ENCODE measurements at regions not wholly inside any gene's neighbourhood (a gene's known extent, or its start where the extent isn't known, plus 50 kb on each side); places are given as distances from the start of the nearest gene placed in this dataset.

DNA sequence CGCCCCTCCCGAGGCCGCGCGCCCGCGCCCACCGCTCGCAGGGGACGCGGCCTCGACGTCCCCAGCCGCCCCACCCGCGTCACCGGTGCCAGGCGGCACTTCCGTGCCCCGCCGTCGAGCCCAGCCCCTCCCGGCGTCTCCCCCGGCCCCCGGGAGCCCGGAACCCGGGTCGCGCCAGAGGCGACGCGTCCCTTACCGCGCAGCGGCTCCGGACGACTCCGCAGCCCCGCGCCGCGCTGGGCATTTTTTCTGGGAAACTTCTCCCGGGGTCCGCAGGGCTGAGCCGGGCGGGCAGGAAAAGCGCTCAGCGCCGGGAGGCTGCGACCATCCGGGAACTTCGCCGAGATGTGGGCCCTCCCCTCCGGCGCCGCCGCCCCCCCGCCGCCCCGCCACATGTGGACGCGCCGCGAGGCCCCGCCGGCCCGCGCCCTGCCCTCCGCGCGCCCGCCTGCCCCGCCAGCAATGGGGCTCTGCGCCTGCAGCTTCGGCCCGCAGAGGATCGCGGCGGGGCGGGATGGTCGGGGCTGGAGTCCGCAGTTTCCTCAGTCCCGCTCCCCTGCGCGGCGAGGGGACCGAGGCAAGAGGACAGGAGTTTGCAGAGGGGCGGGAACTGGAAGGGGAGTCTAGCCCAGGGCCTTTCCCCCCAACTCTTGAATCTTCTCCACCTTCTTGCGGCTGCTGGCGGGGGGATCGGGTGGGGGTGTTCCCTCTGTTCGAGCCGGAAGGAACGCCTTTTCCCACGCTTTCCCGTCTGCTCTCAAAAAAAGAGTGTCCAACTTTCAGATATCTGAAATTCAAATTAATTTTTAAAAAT, 81.5 kb downstream of the CHRNA1 start:
- Histone ChIP-seq H3K9me3 (ENCODE audit: insufficient read depth, low read length, severe bottlenecking) (no peaks in the 10 kb centered on the region), H3K4me1 (ENCODE audit: insufficient read depth, low read length) (peaks cover 43% of the 10 kb centered on the region), H3K27me3 (ENCODE audit: insufficient read depth, low read length, poor library complexity) (no peaks in the 10 kb centered on the region), H3K4me3 (ENCODE audit: low read depth in 1 of 2, low read length in 2 of 2) (peak overlapping the region; percentile 43 to 65; a peak in 3 of 4 replicates), H2AFZ (ENCODE audit: low read depth, low read length) (peak overlapping the region; percentile 78), H3K9ac (ENCODE audit: low read depth, low read length) (peak overlapping the region; percentile 90), H3K36me3 (ENCODE audit: insufficient read depth, low read length) (peaks cover 6% of the 10 kb centered on the region; the same call in 1 of the 2 replicates), H3K4me2 (ENCODE audit: insufficient read depth, low read length) (peak overlapping the region; percentile 77), H3K27ac (ENCODE audit: low read length) (peak overlapping the region; percentile 76), H3K79me2 (ENCODE audit: insufficient read depth, low read length) (peaks cover 48% of the 10 kb centered on the region), H4K20me1 (ENCODE audit: insufficient read depth, low read length) (no peaks in the 10 kb centered on the region; the same call in 1 of the 2 replicates)
- no peak for TF ChIP-seq EZH2 (IDR thresholded peaks at IDR 0.05; ENCODE audit: borderline replicate concordance, low read depth, low read length, severe bottlenecking)
- TF ChIP-seq, protein P1, sequence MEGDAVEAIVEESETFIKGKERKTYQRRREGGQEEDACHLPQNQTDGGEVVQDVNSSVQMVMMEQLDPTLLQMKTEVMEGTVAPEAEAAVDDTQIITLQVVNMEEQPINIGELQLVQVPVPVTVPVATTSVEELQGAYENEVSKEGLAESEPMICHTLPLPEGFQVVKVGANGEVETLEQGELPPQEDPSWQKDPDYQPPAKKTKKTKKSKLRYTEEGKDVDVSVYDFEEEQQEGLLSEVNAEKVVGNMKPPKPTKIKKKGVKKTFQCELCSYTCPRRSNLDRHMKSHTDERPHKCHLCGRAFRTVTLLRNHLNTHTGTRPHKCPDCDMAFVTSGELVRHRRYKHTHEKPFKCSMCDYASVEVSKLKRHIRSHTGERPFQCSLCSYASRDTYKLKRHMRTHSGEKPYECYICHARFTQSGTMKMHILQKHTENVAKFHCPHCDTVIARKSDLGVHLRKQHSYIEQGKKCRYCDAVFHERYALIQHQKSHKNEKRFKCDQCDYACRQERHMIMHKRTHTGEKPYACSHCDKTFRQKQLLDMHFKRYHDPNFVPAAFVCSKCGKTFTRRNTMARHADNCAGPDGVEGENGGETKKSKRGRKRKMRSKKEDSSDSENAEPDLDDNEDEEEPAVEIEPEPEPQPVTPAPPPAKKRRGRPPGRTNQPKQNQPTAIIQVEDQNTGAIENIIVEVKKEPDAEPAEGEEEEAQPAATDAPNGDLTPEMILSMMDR (IDR thresholded peaks at IDR 0.05; ENCODE audit: borderline replicate concordance, extremely low read depth, low read length, poor library complexity, severe bottlenecking): no peak
- peak; percentile 72 for DNase-seq
- ATAC-seq (ENCODE audit: insufficient read depth, low read depth): peak; percentile 75

DNA sequence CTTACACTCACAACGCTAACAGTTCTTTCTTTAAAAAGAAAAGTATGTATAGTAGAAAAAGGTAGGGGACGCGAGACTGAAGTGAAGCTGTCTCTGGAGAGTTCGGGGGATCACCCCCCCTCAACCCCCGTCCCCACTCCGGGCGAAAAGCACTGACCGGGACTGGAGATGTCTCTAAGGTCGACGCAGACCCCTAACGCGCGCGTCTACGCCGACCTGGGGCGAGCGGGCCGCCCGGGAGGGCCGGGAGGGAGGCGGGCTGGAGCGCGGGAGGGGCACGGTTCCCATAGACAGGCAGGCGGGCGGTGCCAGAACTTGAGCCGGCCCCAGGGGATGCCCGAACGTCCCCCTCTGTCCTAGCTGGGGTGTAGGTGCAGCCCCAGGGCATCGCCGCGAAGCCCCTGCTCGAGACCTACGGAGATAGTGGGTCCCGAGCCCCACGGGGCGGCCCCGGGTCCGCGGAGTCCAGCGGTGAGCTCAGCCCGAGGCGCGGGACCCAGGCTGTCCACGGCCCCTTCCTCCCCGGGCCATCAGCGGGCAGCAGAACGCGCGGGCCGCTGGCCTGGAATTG, 82.2 kb downstream of the CHRNA1 start:
- peak overlapping the region; percentile 77 for H3K4me2 ChIP-seq (ENCODE audit: insufficient read depth, low read length)
- peaks cover 50% of the 10 kb centered on the region for H3K4me1 ChIP-seq (ENCODE audit: insufficient read depth, low read length)
- H2AFZ ChIP-seq (ENCODE audit: low read depth, low read length): peak overlapping the region; percentile 78
- no peaks in the 10 kb centered on the region; the same call in 1 of the 2 replicates for H4K20me1 ChIP-seq (ENCODE audit: insufficient read depth, low read length)
- TF ChIP-seq EZH2 (IDR thresholded peaks at IDR 0.05; ENCODE audit: borderline replicate concordance, low read depth, low read length, severe bottlenecking): no peak
- TF ChIP-seq, protein P1 (IDR thresholded peaks at IDR 0.05; ENCODE audit: borderline replicate concordance, extremely low read depth, low read length, poor library complexity, severe bottlenecking): no peak
- ATAC-seq (ENCODE audit: insufficient read depth, low read depth): peak; percentile 67
- peak; percentile 51 for DNase-seq
- H3K36me3 ChIP-seq (ENCODE audit: insufficient read depth, low read length): peaks cover 9% of the 10 kb centered on the region; the same call in 1 of the 2 replicates
- peaks cover 55% of the 10 kb centered on the region for H3K79me2 ChIP-seq (ENCODE audit: insufficient read depth, low read length)
- H3K9ac ChIP-seq (ENCODE audit: low read depth, low read length): peak overlapping the region; percentile 90
- H3K27me3 ChIP-seq (ENCODE audit: insufficient read depth, low read length, poor library complexity): no peaks in the 10 kb centered on the region
- peak overlapping the region; percentile 76 for H3K27ac ChIP-seq (ENCODE audit: low read length)
- no peaks in the 10 kb centered on the region for H3K9me3 ChIP-seq (ENCODE audit: insufficient read depth, low read length, severe bottlenecking)
- H3K4me3 ChIP-seq (ENCODE audit: low read depth in 1 of 2, low read length in 2 of 2): peak overlapping the region; percentile 43 to 65; a peak in 3 of 4 replicates

DNA sequence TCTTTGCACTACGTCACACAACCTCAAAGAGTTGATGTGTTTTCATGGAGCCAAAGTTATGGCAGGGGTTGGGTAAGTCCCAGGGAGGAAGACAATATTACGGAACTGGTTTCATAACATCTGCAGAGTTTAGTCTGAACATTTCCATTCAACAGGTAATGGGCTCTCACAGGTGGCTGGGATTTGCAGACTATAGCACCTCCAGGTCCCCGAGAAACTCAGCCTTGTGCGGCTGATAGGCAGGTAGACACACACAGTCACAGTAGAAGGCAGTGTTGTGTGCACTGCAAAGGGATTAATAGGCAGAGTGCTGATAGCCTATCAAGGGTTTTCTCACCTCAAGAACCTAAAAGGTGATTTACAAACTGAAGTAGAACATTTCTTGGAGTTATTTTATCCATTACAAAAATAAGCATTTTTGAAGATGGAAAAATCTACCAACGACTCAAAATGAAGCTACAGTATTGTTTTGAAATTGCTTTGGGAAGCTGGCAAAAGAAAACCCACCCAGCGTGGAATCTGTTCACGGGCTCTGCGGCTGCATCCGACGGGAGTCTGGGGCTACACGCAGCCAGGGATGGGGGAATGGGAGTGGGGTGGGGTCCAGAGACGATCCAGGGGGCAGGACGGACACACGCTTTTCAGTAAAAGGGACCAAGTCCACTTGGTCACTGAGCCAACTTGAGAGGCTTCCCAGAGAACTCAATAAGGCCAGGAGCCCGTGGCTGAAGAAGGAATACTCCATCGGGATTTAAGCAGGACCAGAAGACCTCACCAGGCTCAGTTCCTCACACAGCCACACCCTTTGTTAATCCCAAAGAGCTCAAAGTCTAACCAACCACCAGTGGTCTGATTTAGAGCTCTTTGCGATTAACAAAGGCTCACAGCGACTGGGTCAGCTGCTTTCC, 82.9 kb downstream of the CHRNA1 start:
- peak overlapping the region; percentile 90 for H3K9ac ChIP-seq (ENCODE audit: low read depth, low read length)
- H3K9me3 ChIP-seq (ENCODE audit: insufficient read depth, low read length, severe bottlenecking): no peaks in the 10 kb centered on the region
- DNase-seq: no peak
- no peak for TF ChIP-seq EZH2 (IDR thresholded peaks at IDR 0.05; ENCODE audit: borderline replicate concordance, low read depth, low read length, severe bottlenecking)
- TF ChIP-seq, protein P1 (IDR thresholded peaks at IDR 0.05; ENCODE audit: borderline replicate concordance, extremely low read depth, low read length, poor library complexity, severe bottlenecking): no peak
- H3K4me2 ChIP-seq (ENCODE audit: insufficient read depth, low read length): peak overlapping the region; percentile 77
- H3K27ac ChIP-seq (ENCODE audit: low read length): peak overlapping the region; percentile 76
- H4K20me1 ChIP-seq (ENCODE audit: insufficient read depth, low read length): no peaks in the 10 kb centered on the region; the same call in 1 of the 2 replicates
- peaks cover 57% of the 10 kb centered on the region for H3K4me1 ChIP-seq (ENCODE audit: insufficient read depth, low read length)
- peak overlapping the region; percentile 78 for H2AFZ ChIP-seq (ENCODE audit: low read depth, low read length)
- peak; percentile 15 for ATAC-seq (ENCODE audit: insufficient read depth, low read depth)
- peaks cover 16% of the 10 kb centered on the region for H3K36me3 ChIP-seq (ENCODE audit: insufficient read depth, low read length)
- H3K4me3 ChIP-seq (ENCODE audit: low read depth in 1 of 2, low read length in 2 of 2): peak overlapping the region; percentile 43 to 65; a peak in 3 of 4 replicates
- peaks cover 62% of the 10 kb centered on the region for H3K79me2 ChIP-seq (ENCODE audit: insufficient read depth, low read length)
- H3K27me3 ChIP-seq (ENCODE audit: insufficient read depth, low read length, poor library complexity): no peaks in the 10 kb centered on the region
